ENCODE measurements at regions not wholly inside any gene's neighbourhood (a gene's known extent, or its start where the extent isn't known, plus 50 kb on each side); places are given as distances from the start of the nearest gene placed in this dataset.

DNA sequence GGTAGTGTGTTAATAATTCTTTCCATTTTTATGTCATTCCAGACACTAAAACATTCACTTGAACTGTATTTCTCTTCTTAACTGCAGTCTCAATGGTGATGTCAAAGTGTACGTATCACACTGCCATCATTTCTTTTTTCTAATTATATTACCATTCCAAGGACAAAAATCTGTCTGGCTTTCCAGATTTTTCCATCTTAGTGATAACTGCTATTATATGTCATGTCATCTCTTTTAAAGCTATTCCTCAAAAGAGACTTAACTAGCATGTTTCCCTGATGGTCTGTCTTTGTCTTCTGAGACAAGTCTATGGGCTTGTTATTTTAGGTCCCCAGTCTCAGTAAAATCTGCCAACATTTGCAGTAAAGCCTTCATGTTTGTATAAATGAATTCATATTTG lies 1207.1 kb downstream of the PCDH17 start:
- no peak for DNase-seq

DNA sequence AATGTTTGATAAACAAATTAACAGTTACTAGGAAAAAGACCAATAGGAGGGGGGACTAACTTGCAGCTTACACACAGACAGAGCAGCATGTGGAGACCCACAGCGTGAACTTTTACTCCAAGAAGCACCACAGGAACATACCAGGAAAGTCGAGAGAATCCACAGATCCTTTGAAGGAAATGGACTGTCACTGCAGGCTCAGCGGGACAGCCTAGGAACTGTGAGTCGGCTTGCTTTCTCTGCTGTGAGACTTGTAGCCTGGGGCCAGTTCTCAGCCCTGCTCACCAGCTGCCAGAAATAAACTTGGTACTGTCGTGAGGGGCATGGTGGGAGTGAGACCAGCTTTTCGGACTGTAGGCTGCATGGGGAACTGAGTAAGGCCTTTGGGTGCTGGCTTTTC lies 1211.5 kb downstream of the PCDH17 start:
- DNase-seq, result no peak

GRCh38 chr13:58843567-58843966 lies 1212.0 kb downstream of the PCDH17 start:
- DNase-seq, result no peak

DNA sequence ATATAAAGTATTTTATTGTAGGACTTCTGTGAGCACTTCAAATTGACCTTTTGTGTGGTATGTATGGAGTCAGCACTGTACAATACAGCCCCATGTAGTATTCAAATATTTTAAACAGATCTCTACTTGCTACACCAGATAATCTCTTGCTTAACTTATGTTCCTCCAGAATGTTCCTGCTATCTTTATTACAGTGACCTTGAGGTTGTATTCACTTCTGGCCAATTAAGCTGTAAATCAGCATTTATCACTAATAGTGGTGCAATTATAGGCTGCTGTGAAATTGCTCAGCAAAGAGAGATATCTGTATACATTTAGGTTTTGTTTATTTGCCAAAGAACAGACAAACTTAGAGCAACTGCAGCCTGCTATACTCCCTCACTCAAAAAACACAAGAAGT lies 1218.6 kb downstream of the PCDH17 start:
- no peak for DNase-seq

- DNase-seq, result no peak
Observed at GRCh38 chr13:58852076-58852475, 1220.5 kb downstream of the PCDH17 start.

DNA sequence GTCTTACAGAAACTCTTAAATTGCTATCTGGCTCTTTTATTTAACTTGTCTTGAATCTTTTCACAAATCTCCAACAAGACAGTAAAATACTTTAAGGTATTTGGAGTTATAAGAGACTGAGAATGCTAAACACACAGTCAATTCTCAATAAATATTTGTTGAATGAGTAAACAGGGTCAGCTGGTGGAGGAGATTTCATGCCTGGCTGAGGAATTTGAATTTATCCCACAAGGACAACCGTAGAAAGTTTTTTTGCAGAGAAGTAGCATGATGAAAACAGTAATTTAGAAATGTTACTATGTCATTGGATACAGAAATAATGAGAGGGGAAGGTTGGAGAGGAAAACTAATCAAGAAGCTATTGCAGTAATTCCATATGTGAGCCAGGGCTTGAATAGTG lies 1223.7 kb downstream of the PCDH17 start:
- DNase-seq, result no peak

- no peak for DNase-seq
Observed at GRCh38 chr13:58858870-58859371, 1227.4 kb downstream of the PCDH17 start.

DNA sequence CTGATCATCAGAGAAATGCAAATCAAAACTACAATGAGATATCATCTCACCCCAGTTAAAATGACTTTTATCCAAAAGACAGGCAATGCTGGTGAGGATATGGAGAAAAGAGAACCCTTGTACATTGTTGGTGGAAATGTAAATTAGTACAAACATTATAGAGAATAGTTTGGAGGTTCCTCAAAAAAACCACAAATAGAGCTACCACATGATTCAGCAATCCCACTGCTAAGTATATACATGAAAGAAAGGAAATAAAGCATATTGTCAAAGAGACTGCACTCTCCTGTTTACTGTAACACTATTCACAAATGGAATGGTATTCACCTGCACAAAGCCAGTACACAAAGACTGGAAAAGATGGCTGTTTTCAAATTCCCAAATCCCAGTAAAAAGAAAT lies 1233.7 kb downstream of the PCDH17 start:
- DNase-seq, result peak in 1 of 4 experiments; percentile 29

DNA sequence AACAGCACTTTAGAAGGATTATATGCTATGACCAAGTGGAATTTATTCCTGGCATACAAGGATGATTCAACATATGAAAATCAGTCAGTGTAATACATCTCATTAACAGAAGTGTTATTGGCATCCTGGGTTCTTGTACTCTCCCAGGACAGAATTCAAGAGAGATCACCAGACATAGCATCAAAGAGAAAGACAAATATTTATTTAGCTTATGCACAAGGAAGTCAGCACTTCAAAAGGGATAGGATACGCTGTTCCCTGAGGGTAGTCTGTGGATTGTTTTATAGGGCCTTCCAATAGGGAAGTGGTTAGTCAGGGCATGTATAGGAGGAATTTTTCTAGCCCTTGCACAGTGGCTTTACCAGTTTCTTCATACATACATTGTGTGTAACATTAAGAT lies 1238.0 kb downstream of the PCDH17 start:
- DNase-seq, result no peak

- no peak for DNase-seq
Observed at GRCh38 chr13:58876473-58876872, 1244.9 kb downstream of the PCDH17 start.

GRCh38 chr13:58879114-58879513 lies 1247.6 kb downstream of the PCDH17 start:
- no peak for DNase-seq

DNA sequence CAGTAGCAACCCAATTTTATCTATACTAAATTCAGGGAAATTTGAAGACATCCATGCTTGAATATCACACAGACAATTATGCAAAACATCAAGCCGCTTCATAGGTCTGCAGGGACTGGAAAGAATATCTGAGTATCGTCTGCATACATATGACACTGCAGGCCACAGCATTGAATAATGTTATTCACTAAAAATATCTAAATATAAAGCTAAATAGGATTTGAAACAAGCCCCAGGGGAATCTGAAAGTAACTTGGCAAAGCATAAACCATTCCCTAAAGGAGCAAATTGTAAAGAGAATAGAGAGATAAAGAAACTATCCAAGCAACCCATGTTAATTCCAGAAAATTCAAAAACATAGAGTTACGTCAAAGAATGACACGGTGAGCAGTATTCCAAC lies 1251.0 kb downstream of the PCDH17 start:
- DNase-seq, result no peak

DNA sequence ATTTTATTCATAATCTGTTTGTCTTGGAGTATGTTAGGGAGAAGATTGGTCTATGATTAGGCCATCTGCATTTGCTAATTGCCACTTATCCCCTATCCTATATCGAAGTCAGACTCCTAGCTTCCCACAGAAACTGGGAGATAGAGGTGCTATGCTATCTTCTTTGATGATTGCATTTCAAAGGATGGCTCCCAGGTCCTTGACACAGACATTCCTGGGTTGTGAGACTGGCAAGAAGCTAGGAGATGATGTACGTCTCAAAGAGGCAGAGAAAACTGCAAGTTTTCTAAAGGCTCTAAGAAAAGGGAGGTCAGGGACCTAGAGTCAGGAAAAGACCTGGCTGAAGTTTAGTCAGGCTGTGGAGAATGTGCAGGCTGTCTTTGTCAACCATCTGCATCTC lies 1251.9 kb downstream of the PCDH17 start:
- no peak for DNase-seq

DNA sequence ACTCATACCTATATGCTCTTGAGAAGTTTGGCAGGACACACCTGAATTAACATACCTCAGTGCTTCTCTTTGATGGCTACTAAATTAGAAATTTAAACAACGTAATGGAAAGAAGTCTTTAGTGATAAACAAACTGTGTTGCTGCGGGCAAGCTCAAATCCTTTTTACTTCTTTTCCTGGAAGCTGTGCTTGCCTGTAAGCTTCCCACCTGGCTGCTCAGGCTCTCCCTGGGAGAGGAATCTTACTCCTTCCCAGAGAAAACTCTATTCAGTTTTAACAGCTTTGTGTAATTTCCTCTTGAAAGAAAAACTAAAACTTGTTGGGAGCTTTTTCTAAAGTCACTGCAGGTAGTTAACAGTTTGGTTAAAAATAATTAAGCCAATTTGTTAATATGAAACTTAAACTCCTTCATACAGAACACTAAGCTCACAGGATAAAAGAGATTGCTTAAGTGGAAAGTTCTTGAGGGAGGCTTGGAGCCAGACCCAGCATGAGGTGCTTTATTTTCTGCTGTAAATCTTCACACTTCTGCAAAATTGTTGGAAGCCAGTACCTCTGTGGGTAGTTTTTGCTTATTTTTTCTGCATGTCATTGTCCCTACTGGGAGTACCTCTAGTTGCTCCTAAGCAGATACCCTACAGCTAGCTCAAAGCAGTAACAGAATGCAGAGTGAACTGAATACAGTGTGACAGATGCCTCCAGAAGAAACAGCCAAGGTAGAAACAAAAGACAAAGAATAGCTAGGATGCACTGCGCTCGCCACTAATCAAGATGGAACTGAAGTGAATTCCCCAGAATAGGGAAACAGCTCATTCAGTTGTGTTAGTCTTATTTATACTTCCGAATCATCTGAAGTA lies 1253.0 kb downstream of the PCDH17 start:
- DNase-seq, result no peak

- no peak for DNase-seq
Observed at GRCh38 chr13:58889474-58889873, 1257.9 kb downstream of the PCDH17 start.

DNA sequence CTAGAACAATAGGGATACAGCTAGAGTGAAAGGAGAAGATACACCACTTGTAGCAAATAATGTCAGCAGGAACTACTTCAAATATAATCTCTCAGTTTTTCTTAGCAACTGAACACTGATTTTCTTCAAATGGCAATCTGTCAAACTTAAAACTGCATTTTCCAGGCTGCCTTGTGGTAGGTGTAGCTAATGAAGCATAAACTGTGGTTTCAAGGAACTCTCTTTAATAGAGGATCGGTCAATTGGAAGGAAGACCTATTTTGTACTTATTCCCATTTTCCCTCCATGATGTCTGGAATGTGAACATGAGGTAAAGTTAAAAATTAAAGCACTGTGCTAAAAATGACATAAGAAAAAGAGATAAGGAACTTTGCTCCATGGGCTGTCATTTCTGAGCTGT lies 1261.9 kb downstream of the PCDH17 start:
- no peak for DNase-seq

DNA sequence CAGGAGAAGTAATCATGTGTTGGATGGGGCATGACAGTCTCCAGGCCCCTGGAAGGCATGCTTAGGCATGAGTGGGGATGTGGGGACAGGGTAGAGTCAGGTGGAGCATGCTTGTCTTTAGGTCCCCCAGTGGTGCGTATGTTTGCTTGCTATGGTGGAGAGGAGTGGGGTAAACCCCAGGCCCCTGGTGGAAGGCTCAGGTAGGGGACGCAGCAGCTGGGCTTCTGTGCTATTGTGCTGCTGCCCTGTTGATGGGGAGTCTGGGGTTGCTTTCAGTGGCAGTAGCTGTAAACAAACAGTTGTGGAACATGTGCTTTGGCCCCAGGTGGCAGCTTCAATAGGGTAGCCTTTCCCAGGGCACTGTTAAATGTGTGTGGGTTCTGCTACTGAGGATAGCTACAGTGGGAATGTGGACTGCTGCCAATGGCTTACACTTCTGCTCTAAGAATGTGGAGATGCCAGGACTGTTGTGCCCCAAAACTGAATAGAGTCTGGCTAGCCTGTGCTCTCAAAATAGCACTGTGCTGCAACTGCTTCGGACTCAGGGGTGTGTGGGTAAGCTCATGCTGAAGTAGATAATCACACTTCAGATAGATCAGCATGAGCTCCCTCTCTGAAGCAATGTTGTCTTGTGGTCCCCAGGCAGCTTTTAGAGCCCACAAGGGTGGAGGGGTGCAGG lies 1257.3 kb downstream of the DIAPH3 start:
- DNase-seq, result no peak

DNA sequence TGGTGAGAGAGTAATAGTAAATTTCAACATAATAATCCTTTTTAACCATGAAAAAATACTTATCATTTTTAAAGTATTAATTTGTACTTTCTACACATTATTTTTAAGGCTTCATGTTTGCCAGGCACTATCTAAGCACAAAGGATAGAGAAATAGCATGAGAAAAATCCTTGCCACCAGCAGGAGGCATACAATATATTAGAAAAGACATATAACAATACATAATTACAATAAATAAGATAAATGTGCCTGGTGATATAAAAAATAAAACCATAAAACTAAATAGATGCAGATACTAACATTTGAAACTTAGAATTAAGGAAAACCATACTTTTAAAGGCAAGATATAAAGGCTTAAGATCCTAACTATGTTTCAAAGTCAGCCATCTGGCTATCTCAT lies 1256.4 kb downstream of the DIAPH3 start:
- DNase-seq, result no peak

DNA sequence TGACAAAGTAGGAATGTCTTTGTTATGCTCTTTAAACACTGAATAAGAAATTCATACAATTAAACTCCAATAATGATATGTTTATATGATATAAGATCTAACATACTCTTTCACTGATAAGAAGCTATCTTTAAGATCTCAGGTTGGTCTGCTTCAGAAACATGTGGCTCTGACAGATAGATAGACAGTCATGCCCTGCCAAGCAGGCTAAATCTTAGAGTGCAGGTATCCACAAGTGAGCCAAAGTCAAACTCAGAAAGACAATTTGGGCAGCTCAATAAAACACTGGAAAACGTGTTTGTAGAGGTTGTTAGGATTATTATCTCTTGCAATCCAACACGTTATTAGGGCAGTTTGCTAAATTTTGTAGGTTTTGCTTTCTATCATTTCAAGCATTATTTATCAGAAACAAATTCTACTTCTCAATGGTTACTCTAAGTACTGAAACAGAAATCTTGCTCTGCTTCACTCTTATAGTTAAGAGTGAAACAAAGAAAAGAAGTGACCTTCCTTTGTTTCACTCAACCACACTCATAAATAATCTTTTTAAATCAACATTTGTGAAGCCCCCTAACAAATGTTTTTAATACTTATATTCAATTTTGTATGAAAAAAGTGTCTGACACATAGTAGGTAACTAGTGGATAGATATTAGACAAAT lies 1255.6 kb downstream of the DIAPH3 start:
- no peak for DNase-seq

- DNase-seq, result no peak
Observed at GRCh38 chr13:58919551-58919950, 1244.2 kb downstream of the DIAPH3 start.

DNA sequence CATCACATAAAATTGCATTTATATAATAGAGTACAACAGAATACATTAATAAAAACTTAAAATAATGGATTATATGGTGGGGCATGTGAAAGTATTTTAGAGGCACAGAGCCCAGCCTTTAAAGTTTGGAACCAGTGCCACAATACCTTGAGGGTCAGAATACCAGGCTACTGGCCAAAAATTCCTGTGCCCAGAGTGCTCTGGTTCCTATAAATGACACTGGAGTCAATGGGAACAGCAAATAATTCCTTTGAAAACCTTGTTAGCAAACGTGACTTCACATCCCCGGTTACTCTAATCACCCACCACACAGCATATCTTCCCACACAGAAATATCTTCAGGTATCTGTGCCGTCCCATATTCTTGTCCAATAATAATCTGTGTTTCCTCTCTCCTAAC lies 1242.6 kb downstream of the DIAPH3 start:
- DNase-seq, result no peak

GRCh38 chr13:58926858-58927257 lies 1236.9 kb downstream of the DIAPH3 start:
- no peak for DNase-seq

GRCh38 chr13:58933475-58933874 lies 1230.3 kb downstream of the DIAPH3 start:
- DNase-seq, result no peak

- DNase-seq, result no peak
Observed at GRCh38 chr13:58935689-58936088, 1228.0 kb downstream of the DIAPH3 start.
